GM12873 (cell line): ENCODE measurements at regions not wholly inside any gene's neighbourhood (a gene's known extent, or its start where the extent isn't known, plus 50 kb on each side); places are given as distances from the start of the nearest gene placed in this dataset.
A peak's percentile ranks its signal among the peaks of the same experiment; 100 is the strongest.

ENCODE experiments used
- TF ChIP-seq, protein P1 (sequence below): IDR thresholded peaks from 2 replicates; pipeline ENCODE4 v1.5.1; 2012; ENCODE audit warnings: low read depth, mild to moderate bottlenecking, moderate library complexity, low read length, control low read depth; ENCODE audit not compliant: insufficient read depth; ENCODE audit errors: missing control alignments

DNA sequence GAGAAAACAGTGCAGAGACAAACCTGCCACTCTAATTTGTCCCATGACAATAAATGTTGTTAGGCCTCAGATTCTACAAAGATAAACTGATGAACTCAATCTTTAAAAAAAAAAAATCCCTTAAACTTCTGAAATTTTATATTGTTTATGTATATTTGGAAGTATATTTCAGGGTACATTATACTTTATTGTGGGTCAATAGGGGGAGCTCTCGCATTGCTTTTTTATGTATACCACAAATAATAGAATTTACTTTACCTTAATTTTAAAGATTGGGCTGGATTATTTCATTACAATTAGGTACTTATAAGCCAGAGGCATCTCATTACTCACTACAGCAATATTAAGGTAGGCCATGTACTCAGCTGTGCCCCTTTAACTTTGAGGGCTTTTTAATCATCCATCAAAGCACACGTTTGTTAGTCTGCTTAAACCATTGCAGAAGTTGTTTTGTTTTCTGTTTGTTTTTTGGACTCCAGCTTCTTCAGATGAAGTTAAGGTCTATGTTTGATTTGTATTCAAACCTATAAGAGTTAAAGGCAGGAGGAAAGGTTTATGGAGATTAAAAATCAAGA lies 56.3 kb upstream of the EYA4 start:
- TF ChIP-seq, protein P1, sequence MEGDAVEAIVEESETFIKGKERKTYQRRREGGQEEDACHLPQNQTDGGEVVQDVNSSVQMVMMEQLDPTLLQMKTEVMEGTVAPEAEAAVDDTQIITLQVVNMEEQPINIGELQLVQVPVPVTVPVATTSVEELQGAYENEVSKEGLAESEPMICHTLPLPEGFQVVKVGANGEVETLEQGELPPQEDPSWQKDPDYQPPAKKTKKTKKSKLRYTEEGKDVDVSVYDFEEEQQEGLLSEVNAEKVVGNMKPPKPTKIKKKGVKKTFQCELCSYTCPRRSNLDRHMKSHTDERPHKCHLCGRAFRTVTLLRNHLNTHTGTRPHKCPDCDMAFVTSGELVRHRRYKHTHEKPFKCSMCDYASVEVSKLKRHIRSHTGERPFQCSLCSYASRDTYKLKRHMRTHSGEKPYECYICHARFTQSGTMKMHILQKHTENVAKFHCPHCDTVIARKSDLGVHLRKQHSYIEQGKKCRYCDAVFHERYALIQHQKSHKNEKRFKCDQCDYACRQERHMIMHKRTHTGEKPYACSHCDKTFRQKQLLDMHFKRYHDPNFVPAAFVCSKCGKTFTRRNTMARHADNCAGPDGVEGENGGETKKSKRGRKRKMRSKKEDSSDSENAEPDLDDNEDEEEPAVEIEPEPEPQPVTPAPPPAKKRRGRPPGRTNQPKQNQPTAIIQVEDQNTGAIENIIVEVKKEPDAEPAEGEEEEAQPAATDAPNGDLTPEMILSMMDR = peak; percentile 34

DNA sequence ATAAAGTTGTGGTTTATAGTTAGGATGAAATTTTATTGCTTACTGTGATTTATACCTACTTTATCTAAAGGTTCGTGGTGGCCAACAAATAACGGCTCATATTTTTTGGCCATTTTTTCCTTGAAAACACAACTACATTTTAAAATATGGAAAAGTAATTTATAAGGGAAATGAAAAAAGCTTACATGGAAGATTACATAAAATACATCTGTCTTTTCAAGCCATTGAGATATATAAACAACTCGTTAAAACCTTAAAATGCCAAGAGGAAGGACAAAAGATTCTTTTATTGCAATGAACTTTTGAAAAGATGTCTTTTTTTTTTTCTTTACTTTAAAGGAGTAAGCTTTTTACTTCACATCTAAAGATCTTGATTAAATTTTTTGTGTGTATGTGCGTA lies 55.4 kb upstream of the EYA4 start:
- TF ChIP-seq, protein P1 = no peak

DNA sequence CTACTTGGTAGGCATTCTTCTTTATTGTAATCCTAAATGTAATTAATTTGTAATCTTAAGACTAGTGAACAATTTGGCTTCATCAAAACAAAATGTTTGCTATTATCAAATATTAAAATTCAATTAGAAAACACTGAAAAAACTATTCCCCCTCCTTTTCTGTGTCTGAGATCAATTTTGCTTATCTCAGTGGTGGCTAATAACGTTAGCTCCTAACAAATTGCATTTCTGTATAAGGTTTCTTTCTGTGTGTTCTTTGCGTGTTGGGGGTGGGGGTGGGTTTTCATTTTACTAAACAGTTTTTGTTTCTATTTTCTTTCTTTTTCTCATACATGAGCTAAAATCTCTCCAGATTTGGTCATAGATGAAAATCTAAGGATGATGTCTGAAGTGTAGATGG lies 54.0 kb upstream of the EYA4 start:
- TF ChIP-seq, protein P1 = no peak

DNA sequence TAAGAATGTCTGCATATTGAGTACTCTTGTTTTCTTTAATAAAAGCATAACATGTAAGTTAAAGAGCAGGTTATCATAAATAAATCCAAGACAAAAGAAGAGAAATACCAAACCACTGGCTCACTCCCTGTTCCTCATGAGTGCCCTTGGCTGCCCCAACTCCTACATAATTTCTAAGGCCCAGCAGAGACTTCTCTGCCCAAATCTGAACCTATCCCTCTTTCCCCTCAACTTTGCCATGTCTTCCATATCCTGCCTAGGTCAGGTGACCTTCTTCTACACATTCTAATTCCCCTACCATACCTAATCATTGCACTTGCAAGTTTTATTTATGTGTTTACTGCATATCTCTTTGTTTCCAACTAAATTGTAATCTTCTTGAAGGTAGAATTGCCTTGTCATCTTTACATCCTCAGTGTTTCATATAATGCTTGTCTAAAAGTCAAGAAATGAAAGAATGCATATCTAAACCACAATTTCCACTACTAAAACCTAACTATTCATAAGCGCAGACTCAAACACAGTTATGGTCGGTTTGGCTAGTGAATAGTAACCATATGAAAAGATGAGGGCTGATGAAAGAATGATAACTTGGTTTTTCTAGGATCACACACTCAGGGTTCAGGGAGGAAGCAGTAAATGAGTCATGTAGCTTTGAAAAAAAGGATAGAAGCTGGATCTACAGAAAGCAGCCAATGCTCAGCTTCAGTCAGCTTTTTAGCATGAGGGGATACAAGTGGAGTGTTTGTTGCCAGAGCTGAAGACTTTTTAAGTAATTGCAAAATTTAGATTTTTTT lies 53.3 kb upstream of the EYA4 start:
- TF ChIP-seq, protein P1 = no peak

DNA sequence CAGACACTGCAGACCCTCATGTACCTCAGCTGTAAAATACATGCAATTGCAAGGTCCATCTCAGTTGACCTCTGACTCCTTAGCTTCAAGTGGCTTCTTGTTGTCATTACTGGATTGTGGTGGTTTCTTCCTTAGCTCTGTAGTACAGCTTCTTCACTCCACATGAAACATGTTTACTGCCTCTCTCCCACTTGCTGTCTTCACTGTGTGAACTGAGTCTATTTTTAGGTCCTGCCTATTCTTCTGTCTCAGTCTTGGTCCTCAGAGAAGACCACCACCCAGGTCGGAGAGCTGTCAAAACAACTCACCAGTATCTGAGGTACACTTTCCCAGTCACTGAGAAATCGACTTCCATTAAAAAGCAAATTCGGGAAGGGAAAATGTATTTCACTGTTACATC lies 50.2 kb upstream of the EYA4 start:
- TF ChIP-seq, protein P1 = no peak

DNA sequence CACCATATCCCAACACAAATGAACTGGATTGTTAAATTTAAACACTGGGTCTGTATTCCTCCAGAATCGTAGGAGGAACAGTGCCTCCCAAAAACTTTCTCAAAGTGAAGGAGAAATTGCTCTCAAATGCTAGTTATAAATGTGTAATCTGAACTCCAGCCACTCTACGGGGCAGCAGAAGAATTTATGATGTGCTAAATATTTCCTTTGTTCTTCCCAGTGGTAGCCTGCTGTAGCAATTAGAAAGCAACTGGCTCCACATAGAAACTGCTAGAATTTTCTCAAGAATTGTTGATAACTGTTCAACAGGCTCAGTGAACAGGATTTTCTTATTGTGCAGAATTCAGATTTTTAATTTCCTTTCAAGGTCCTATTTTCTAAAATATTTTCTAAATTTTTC lies 49.8 kb upstream of the EYA4 start:
- TF ChIP-seq, protein P1 = no peak
